ENCODE measurements at regions not wholly inside any gene's neighbourhood (a gene's known extent, or its start where the extent isn't known, plus 50 kb on each side); places are given as distances from the start of the nearest gene placed in this dataset.

GRCh38 chr10:81704596-81704995 lies 170.4 kb upstream of the NRG3 start:
- no peak for DNase-seq (ENCODE audit: low spot score)
- no peak overlapping the region for H3K4me3 Mint-ChIP-seq (ENCODE audit: unreplicated experiment)
- H3K4me1 Mint-ChIP-seq (ENCODE audit: unreplicated experiment): no peaks in the 10 kb centered on the region
- no peaks in the 10 kb centered on the region for H3K36me3 Mint-ChIP-seq (ENCODE audit: low read depth, unreplicated experiment)
- no peaks in the 10 kb centered on the region for H3K27me3 Mint-ChIP-seq (ENCODE audit: unreplicated experiment)
- no peaks in the 10 kb centered on the region for H3K9me3 Mint-ChIP-seq (ENCODE audit: unreplicated experiment)
- no peak overlapping the region for H3K27ac Mint-ChIP-seq (ENCODE audit: unreplicated experiment)
- TF ChIP-seq CTCF (IDR thresholded peaks at IDR 0.05; ENCODE audit: unreplicated experiment): no peak

- no peaks in the 10 kb centered on the region for H3K27me3 Mint-ChIP-seq (ENCODE audit: unreplicated experiment)
- no peaks in the 10 kb centered on the region for H3K9me3 Mint-ChIP-seq (ENCODE audit: unreplicated experiment)
- no peak for DNase-seq (ENCODE audit: low spot score)
- no peak overlapping the region for H3K27ac Mint-ChIP-seq (ENCODE audit: unreplicated experiment)
- H3K36me3 Mint-ChIP-seq (ENCODE audit: low read depth, unreplicated experiment): no peaks in the 10 kb centered on the region
- no peaks in the 10 kb centered on the region for H3K4me1 Mint-ChIP-seq (ENCODE audit: unreplicated experiment)
- no peak for TF ChIP-seq CTCF (IDR thresholded peaks at IDR 0.05; ENCODE audit: unreplicated experiment)
- H3K4me3 Mint-ChIP-seq (ENCODE audit: unreplicated experiment): no peak overlapping the region
These were observed 166.6 kb upstream of the NRG3 start for GRCh38 chr10:81708416-81708815.

GRCh38 chr10:81708929-81709328 lies 166.1 kb upstream of the NRG3 start:
- no peaks in the 10 kb centered on the region for H3K36me3 Mint-ChIP-seq (ENCODE audit: low read depth, unreplicated experiment)
- no peak for DNase-seq (ENCODE audit: low spot score)
- no peaks in the 10 kb centered on the region for H3K9me3 Mint-ChIP-seq (ENCODE audit: unreplicated experiment)
- H3K4me1 Mint-ChIP-seq (ENCODE audit: unreplicated experiment): no peaks in the 10 kb centered on the region
- TF ChIP-seq CTCF (IDR thresholded peaks at IDR 0.05; ENCODE audit: unreplicated experiment): no peak
- no peaks in the 10 kb centered on the region for H3K27me3 Mint-ChIP-seq (ENCODE audit: unreplicated experiment)
- H3K4me3 Mint-ChIP-seq (ENCODE audit: unreplicated experiment): no peak overlapping the region
- no peak overlapping the region for H3K27ac Mint-ChIP-seq (ENCODE audit: unreplicated experiment)

- Mint-ChIP-seq H3K9me3 (ENCODE audit: unreplicated experiment) (no peaks in the 10 kb centered on the region), H3K27ac (ENCODE audit: unreplicated experiment) (no peak overlapping the region), H3K4me1 (ENCODE audit: unreplicated experiment) (no peaks in the 10 kb centered on the region), H3K4me3 (ENCODE audit: unreplicated experiment) (no peak overlapping the region), H3K36me3 (ENCODE audit: low read depth, unreplicated experiment) (no peaks in the 10 kb centered on the region), H3K27me3 (ENCODE audit: unreplicated experiment) (no peaks in the 10 kb centered on the region)
- no peak for DNase-seq (ENCODE audit: low spot score)
- no peak for TF ChIP-seq CTCF (IDR thresholded peaks at IDR 0.05; ENCODE audit: unreplicated experiment)
These were observed 152.6 kb upstream of the NRG3 start for GRCh38 chr10:81722399-81722798.

- Mint-ChIP-seq H3K4me3 (ENCODE audit: unreplicated experiment) (no peak overlapping the region), H3K27me3 (ENCODE audit: unreplicated experiment) (no peaks in the 10 kb centered on the region), H3K4me1 (ENCODE audit: unreplicated experiment) (no peaks in the 10 kb centered on the region), H3K9me3 (ENCODE audit: unreplicated experiment) (no peaks in the 10 kb centered on the region), H3K36me3 (ENCODE audit: low read depth, unreplicated experiment) (no peaks in the 10 kb centered on the region), H3K27ac (ENCODE audit: unreplicated experiment) (no peak overlapping the region)
- no peak for DNase-seq (ENCODE audit: low spot score)
- TF ChIP-seq CTCF (IDR thresholded peaks at IDR 0.05; ENCODE audit: unreplicated experiment): no peak
These were observed 150.6 kb upstream of the NRG3 start for GRCh38 chr10:81724431-81724830.
